ENCODE measurements at regions not wholly inside any gene's neighbourhood (a gene's known extent, or its start where the extent isn't known, plus 50 kb on each side); places are given as distances from the start of the nearest gene placed in this dataset.

DNA sequence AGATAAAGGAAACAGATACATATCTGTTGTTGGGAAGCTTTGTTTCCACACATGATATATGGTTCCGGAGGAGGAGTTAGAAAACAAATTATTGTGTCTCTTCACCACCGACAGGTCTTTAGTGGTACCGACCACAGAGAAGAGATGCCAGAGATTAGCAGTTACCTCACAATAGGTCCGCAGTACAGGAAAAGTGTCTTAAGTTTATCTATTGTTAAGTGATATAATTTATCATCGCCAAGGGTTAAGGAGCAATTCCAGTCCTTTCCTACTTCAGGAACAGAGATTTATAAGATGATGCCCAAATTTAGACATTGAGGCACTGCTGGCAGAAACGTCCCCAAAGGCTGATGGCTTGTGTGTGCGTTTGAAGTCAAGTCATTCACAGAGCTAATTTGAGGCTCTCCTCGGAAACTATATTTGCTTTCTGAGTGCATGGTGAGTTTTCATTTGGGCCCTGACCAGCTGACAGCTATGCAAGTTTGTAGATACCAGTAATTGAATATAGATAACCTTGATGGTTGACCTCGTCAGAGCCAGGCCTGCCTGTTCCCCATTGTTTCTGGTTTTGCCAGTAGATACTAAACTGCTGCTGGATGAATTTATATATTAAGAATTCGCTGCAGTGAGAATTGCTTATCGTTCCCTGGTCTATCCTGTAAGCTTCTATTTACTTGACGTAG lies 196.4 kb upstream of the IRX3 start:
- DNase-seq (ENCODE audit: low read depth): no peak
- TF ChIP-seq, protein P1, sequence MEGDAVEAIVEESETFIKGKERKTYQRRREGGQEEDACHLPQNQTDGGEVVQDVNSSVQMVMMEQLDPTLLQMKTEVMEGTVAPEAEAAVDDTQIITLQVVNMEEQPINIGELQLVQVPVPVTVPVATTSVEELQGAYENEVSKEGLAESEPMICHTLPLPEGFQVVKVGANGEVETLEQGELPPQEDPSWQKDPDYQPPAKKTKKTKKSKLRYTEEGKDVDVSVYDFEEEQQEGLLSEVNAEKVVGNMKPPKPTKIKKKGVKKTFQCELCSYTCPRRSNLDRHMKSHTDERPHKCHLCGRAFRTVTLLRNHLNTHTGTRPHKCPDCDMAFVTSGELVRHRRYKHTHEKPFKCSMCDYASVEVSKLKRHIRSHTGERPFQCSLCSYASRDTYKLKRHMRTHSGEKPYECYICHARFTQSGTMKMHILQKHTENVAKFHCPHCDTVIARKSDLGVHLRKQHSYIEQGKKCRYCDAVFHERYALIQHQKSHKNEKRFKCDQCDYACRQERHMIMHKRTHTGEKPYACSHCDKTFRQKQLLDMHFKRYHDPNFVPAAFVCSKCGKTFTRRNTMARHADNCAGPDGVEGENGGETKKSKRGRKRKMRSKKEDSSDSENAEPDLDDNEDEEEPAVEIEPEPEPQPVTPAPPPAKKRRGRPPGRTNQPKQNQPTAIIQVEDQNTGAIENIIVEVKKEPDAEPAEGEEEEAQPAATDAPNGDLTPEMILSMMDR (IDR thresholded peaks at IDR 0.05; ENCODE audit: control insufficient read depth, extremely low read depth, insufficient read depth): no peak
- no peak overlapping the region for H3K4me3 ChIP-seq (ENCODE audit: low read depth, low read length)

DNA sequence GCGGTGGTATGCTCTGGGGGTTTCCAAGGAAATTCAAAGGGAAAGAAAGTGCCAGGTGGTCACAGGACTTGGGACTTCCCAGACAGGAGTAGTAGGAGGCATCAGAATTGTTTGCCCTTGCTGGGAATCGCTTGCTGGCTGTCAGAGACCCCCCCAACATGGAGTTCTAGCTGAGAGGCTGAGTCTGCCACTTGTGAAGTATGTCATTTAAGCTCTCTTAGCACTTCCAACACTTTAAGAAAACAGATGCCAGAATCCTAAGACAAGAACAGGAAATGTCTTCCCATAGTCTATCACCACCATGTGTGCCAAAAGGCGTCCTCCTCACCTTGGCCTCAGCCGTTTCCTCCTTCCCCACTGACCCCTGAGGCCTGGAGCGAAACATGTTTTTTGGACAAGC lies 193.8 kb upstream of the IRX3 start:
- H3K4me3 ChIP-seq (ENCODE audit: low read depth, low read length): no peak overlapping the region
- TF ChIP-seq, protein P1 (IDR thresholded peaks at IDR 0.05; ENCODE audit: control insufficient read depth, extremely low read depth, insufficient read depth): no peak
- no peak for DNase-seq (ENCODE audit: low read depth)

DNA sequence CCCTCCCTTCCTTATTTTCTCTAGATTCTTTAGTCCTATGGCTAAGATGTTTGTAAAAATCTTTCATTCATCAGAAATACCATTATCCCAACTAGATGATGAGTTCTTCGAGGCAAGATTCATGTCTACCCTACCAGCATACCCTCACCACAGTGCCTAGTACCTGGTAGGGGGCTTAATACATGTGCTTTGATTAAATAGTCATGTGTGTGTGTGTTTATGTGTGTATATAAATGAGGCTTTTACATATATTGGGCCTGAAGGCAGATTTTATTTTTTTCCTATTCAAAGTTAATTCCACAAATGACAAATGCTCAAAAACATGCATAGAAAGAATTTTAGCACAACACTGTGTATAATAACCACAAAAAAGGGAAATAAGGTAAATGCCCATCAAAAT lies 193.0 kb upstream of the IRX3 start:
- TF ChIP-seq, protein P1 (IDR thresholded peaks at IDR 0.05; ENCODE audit: control insufficient read depth, extremely low read depth, insufficient read depth): no peak
- DNase-seq (ENCODE audit: low read depth): no peak
- no peak overlapping the region for H3K4me3 ChIP-seq (ENCODE audit: low read depth, low read length)

DNA sequence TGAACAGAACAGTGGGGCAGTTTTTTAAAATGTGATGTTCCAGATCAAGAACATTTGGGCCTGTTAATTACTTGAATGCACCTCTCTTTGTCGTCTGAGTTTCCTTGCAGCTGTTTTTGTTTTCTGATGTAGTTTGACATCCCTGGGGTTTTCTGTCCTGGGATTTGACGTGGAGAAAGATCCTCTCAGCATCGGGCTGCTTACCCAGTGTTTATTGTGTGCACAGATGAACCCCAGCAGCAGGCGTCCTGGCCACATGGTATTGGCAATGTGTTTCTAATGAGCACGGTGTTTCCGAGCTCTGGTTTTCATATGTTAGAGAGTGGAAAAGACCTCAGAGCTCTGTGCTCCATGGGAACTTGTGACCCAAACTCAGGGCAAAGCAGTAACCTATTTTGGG lies 191.1 kb upstream of the IRX3 start:
- TF ChIP-seq, protein P1 (IDR thresholded peaks at IDR 0.05; ENCODE audit: control insufficient read depth, extremely low read depth, insufficient read depth): no peak
- no peak for DNase-seq (ENCODE audit: low read depth)
- no peak overlapping the region for H3K4me3 ChIP-seq (ENCODE audit: low read depth, low read length)

DNA sequence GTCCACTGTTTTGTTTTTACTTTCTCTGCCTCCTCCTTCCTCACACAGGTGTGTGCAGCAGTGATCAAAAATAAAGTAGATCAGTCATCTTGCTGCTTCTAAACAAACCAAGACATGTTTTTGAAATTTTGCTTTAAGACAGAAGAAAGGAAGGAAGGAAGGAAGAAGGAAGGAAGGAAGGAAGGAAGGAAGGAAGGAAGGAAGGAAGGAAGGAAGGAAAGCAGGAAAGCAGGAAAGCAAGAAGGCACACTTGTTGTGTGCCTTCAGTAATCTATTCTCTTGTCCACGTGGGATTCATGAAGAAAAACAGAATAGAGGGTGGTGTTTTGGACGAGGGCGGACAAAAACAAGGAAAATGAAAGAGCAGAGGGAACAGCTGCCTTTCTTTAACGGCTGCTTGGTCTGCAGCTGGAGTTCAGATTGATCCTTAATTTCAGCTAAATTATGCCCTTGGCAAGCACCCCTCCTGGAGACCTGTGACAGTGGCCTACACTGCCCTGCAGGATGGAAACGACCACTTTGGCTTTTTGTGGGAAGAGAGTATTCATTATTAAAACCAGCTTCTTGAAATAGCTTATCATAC lies 188.5 kb upstream of the IRX3 start:
- no peak overlapping the region for H3K4me3 ChIP-seq (ENCODE audit: low read depth, low read length)
- DNase-seq (ENCODE audit: low read depth): no peak
- TF ChIP-seq, protein P1 (IDR thresholded peaks at IDR 0.05; ENCODE audit: control insufficient read depth, extremely low read depth, insufficient read depth): no peak

DNA sequence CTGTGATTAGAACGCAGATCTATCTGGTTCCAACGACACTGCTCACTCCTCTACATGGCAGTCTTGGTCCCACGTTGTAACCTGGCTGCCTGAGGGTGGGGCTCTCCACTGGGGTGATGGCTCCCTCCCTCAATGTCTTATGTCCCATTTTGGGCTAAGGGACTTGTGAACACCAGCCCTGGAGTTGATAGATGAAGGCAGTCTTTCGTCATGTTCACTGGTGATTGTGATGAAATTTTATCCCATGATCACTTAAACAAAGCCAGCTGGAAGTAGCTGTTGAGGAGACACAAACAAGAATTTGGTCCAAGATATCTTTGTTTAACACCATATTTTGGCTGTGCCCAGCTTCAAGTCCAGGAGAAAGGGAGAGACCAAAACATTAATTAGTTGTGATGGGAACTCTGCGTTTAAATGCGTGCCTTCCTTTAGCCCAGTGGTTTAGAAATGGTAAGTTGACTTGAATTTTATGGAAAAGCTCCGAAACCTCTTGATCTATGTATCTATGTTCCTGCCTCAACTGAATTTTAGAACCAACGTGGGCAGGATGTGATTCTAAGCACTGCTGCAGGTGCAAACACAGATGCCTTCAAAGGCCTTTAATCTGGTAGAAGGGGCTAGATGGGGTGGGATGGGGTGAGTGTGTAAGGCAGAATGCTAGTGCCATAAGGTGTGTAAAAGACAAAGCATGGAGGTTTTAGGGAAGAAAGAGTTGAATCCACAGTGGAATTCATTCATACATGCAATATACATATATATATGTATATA lies 186.8 kb upstream of the IRX3 start:
- TF ChIP-seq, protein P1 (IDR thresholded peaks at IDR 0.05; ENCODE audit: control insufficient read depth, extremely low read depth, insufficient read depth): no peak
- no peak overlapping the region for H3K4me3 ChIP-seq (ENCODE audit: low read depth, low read length)
- DNase-seq (ENCODE audit: low read depth): no peak

Measured in LNCaP clone FGC (cell line).